GM18508 (cell line): ENCODE measurements at regions not wholly inside any gene's neighbourhood (a gene's known extent, or its start where the extent isn't known, plus 50 kb on each side); places are given as distances from the start of the nearest gene placed in this dataset.
"Not testable (repeated sequence)": the region's sequence is repeated elsewhere in the genome, so short reads cannot be mapped to it uniquely, and the experiment has no call there.

Experiments used
- ATAC-seq: cut with Tn5 transposase; IDR thresholded peaks from one replicate; pipeline ENCODE4 v1.9.1; 2021; ENCODE audit warnings: moderate number of reproducible peaks; ENCODE audit not compliant: insufficient read depth, unreplicated experiment

DNA sequence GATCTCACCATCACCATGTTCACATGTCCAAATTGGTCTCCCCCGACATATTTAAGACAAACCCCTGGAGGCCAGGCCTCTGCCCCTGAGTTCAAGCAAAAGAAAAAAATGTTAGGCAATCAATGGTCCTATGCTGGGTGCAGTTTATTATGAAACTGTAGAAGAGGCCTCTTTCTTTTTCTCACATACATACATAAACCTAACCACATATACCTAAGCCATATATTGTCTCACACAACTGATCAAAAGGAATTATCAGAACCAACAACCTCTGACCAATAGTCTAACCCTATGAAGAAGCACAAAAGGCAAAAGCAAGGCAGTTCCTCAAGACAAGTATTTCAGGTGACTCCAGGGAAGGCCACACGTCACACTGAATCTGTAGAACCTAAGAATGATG lies 49.9 kb downstream of the ILRUN start:
- ATAC-seq, result no peak

GRCh38 chr6:34645627-34646026 lies 50.9 kb downstream of the ILRUN start:
- ATAC-seq, result no peak

GRCh38 chr6:34644716-34645115 lies 51.9 kb downstream of the ILRUN start:
- ATAC-seq, result no peak

DNA sequence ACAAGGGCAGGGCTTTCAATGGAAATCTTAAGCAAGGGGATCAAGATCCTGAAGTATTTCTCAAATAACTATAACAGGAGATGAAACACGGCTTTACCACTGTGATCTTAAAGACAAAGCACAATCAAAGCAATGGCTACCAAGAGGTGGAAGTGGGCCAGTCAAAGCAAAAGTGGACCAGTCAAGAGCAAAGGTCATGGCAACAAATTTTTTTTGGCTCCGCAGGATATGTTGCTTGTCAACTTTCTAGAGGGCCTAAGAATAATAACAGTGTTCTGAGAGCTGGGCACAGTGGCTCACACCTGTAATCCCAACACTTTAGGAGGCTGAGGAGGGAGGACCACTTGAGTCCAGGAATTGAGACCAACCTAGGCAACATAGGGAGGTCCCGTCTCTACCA lies 54.1 kb downstream of the ILRUN start:
- no peak for ATAC-seq

GRCh38 chr6:34640074-34640849 lies 56.3 kb downstream of the ILRUN start:
- ATAC-seq, result not testable (repeated sequence)

DNA sequence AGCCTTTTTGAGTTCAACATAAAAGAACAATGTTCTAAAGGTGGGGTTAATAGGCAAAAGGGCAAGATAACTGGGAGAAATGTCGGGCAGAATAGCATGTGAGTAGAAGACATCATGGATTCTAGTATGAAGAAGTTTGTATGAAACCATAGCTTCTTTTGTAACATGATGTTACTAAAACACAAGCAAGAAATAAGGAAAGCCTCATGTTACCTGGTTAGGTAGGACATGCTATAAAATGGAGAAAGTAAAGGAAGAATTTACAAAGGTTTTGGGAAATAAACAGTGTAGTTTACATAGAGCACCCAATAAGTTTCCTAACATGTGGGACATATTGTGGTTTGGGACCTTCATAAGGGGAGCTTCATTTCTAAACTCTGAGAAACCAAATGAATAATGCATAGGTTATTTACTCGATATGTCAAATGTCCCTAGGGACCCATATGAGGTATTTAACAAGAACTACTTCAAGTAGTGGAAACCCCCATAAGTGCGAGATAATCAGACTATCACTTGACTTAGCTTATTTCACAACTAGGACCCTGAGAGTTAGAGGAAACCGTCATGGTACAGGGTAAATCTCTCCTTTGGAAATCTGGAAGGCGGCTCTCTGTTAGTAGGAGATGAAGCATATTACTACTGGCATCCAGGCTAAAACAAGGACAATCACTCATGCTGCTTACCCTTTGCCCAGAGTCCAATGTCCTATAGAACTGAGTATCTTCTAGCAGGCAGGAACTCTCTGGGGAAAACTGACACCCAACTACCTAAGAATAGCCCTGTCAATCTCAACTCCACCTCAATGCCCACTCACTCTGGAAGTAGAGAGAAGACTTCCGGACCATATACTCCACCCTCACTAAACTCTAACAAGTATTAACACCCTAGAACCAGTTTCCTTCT lies 57.5 kb downstream of the ILRUN start:
- ATAC-seq, result peak; percentile 43

DNA sequence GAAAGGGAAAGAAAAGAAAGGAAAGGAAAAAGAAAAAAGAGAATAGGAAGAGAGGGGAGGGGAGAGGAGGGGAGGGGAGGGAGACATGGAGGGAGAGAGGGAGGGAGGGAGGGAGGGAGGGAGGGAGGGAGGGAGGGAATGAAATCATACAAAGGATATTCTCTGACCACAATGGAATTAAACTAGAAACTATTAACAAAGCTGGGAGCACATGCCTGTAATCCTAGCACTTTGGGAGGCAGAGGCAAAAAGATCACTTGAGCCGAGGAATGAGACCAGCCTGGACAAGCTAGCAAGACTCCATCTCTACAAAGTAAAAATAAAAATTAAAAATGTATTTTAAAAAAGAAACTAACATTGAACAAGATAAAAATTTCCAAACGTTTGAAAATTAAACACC lies 62.8 kb downstream of the ILRUN start:
- no peak for ATAC-seq

DNA sequence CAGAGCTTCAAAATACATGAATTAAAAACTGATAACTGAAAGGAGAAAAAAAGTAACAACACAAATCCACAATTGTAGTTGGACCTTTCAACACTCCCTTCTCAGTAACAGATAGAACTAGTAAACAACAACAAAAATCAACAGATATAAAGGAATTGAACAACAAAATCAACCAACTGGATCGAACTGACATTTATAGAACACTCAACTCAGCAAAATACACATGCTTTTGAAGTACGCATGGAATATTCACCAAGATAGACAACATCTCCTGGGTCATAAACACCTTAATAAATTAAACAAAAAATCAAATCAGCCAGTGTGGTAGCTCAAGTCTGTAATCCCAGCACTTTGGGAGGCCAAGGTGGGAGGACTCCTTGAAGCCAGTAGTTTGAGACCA lies 63.3 kb downstream of the ILRUN start:
- no peak for ATAC-seq

- no peak for ATAC-seq
These were observed 66.5 kb downstream of the ILRUN start for GRCh38 chr6:34630040-34630439.

- no peak for ATAC-seq
These were observed 69.3 kb downstream of the ILRUN start for GRCh38 chr6:34627296-34627695.

- ATAC-seq, result no peak
These were observed 62.5 kb upstream of the SPDEF start for GRCh38 chr6:34618430-34619182.

DNA sequence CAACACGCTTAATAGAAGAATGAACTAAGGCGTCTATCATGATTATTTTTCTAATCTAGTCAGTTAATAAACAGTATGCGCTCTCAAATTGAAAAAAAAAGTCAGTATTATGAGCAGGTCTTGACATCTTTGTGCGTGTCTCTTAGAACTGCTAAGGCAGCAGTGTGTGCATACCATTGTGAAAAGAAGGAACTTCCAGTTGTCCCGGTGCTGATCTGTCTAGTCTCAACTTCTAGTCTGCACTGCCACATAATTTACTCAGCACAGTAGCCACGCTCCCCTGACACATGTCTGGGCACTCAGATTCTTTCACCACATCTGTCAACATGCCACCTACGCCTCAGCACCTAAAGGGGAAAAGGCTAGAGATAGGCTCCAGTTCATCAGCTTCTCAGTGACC lies 61.1 kb upstream of the SPDEF start:
- ATAC-seq, result no peak

GRCh38 chr6:34616227-34616585 lies 60.1 kb upstream of the SPDEF start:
- no peak for ATAC-seq

DNA sequence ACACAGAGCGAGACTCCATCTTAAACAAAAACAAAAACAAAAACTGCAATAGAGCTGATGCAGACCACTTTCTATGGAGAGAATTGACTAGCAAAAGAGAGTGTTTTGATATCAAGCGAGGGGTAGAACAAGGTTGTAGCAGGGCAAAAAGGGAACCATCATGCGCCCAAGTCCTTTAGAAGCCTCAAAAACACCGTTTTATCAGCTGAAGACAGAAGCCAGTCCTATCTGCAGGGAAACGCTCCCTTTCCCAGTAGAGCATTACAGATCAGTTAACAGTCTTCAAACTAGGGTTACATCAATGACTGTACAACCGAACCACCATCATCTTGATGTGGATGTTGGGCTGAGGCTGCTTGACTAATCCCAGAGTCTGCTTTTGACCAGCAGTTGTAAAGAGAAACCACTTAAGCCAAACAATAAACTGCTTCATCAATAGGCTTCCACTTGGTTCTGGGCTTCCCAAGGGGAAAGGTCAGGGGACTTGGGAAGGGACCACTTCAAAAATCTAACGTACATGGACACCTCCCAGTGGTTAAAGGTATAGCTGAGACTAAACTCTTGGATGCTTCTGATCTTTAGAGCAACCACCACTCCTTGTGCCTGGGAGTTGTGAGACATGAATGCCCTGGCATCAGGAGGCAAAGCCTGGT lies 59.6 kb upstream of the SPDEF start:
- ATAC-seq, result no peak

DNA sequence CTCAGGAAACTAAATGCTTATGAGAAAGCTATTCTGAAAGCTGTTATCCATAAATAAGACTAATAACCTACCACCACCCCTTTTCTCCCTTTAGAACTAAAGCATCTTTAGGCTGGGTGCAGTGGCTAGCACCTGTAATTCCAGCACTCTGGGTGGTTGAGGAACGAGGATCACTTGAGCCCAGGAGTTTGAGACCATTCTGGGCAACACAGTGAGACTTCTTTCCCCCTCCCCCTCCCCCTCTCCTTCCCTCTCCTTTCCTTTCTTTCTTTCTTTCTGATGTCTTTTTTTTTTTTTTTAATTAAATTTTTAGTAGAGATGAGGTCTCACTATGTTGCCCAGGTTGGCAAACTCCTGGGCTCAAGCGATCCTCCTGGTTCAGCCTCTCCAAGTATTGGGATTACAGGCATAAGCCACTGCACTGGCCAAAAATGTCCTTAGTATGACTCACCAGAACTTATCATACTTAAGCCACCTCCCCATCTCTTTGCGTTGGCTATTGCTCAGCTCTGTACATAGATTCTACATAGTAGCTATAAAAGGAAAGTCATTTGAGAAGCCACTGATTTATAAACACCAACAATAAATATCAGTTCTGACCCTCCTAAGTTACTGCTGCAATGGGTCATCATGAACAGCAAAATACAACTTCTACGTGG lies 54.8 kb upstream of the SPDEF start:
- no peak for ATAC-seq

DNA sequence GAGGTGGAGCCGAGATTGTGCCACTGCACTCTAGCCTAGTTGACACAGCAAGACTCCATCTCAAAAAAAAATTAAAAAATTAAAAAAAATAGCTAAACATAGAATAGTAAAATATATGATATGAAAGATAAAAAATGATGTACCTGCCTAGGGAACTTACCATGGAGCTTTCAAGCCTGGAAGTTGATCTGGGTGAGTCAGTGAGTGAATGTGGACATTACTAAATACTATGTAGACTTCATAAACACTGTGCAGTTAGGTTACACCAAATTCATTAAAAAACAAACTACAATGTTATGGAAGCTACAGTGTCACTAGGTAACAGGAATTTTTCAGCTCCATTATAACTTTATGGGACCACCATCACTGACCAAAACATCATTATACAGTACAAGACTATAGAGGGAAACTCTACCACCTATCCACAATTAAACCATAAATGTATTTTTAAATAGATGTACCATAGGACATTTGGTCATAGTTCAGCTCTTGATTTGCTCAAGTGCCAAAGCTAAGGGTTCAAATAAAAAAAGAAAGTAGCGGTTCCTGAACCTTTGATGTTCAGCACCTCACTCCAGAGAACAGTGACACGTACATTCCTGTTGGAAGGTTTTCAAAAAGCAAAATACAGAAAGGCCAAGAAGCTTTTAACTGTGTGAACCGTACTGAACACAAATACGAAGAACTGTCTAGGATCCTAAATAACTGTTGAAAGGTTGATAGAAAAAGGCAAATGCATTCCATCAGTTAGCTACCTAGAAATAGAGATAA lies 52.4 kb upstream of the SPDEF start:
- ATAC-seq, result no peak

DNA sequence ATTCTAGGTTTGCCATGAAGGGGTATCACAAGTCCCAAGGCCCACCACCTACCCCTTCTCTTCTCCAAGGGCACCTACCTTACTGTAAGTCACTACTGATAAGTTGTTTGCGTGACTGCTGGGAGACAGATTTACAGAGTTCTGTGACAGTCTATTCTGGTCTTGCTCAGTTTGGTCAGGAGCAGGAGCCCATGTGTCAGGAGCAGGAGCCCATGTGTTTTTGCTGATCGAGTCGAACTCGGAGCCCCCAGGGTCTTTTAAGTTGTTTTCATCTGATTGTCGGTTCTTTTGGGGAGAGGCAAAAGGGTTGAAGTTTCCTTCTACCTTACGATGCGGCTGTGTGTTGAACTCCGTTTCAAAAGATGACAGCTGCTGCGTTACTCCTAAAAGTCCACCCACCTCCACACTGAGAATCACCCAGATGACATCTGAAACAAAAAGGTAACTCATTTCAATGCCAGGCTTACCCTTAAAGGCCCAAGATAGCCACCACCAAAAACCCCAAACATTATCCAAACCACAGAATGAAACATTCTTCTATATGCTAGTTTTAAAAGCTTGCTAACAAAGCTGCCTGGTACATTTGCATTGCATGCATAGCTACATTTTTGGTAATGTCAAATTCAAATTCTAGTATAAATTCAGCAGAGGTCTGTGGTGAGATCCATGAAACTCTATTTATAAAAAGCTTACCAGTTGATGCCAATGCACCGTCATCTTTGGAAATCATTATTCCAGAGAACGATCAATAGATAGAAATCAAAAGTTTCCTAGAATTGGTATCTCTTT lies 50.5 kb upstream of the SPDEF start:
- no peak for ATAC-seq
